GM11168 (cell line): ENCODE measurements at regions not wholly inside any gene's neighbourhood (a gene's known extent, or its start where the extent isn't known, plus 50 kb on each side); places are given as distances from the start of the nearest gene placed in this dataset.

Experiments used
- in situ Hi-C: fragments of 300-500 bp; cut with MboI; formaldehyde crosslinking; loops from one replicate; pipeline ENCODE4 v1.12.0; 2022; ENCODE audit warnings: low sequenced_read_pairs; ENCODE audit not compliant: unreplicated experiment

GRCh38 chr10:29099415-29099814, 189.5 kb upstream of the LYZL1 start:
- in situ Hi-C loops: no loop called here

- in situ Hi-C loops: no loop called here
Measured at GRCh38 chr10:29100505-29100904, 188.4 kb upstream of the LYZL1 start.

GRCh38 chr10:29102233-29102632, 186.6 kb upstream of the LYZL1 start:
- in situ Hi-C loops: no loop called here

DNA sequence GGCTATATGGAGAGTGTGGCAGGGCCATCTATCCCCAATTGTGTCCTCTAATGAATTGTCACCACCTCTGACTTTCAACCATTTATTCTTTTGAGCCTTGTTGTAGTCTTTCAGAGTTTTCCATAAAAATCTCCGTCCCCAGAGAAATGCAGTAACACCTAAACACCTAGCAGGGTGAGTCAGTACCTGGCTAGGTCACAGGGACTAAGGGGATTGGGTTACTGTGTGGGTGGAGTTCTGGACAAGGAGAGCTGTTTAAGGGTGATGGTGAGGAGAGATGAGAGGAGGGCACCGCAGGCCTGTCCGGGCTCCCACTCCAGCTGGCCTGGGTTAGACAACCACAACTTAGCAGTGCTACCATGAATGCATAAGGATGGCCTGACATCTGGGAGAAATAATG, 186.2 kb upstream of the LYZL1 start:
- in situ Hi-C loops: no loop called here

GRCh38 chr10:29104661-29105399, 184.0 kb upstream of the LYZL1 start:
- in situ Hi-C loops: no loop called here

DNA sequence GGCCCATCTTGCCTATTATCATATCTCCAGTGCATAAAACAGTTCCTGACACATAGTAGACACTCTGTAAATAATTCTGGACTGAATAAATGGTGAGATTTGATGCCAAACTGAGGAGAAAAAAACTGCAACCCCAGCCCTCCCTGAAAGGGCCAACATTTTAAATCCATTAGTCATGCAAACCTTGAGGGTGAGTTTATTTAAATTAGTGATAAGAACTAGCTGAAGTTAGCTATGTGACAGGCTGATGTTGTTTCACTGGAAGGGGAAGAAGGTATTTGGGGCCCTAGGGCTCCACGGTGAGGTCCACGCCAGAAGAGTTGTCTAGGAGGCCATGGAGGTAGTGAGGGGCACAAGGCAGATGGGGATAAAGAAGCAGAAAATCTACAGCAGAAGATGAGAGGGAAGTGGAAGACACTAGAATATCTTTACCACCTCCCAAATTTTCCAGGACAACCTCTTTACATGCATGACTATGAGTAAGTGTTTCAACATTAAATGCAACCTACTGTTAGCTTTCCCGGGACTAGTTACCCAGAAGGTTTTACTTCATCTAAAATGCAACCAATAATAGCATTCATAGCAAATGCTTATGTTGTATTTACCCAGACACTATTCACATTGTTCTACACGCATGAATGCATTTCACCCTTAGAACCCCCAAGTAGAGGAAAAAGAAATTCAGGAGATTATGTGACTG, 183.2 kb upstream of the LYZL1 start:
- in situ Hi-C loops: no loop called here

DNA sequence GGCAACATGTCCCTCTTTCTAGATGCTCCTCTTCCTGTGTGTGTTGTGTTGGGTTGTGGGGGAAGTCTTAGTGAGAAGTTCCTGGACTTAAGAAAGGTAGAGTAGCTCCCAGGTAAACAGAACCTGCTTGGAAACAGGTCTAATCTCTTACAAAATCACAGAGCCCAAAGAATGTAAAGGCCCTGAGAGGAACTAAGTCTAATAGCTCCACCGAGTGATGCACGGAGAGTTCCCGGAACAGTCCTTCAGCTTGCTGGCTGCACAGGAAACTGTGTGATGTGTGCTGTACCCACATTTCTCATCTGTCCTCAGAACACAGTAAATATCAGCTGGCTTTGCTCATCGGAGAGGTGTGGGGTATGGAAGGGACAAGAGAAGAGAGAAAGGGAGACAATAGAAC, 182.6 kb upstream of the LYZL1 start:
- in situ Hi-C loops: no loop called here

- in situ Hi-C loops: no loop called here
Measured at GRCh38 chr10:29107866-29108498, 180.9 kb upstream of the LYZL1 start.

DNA sequence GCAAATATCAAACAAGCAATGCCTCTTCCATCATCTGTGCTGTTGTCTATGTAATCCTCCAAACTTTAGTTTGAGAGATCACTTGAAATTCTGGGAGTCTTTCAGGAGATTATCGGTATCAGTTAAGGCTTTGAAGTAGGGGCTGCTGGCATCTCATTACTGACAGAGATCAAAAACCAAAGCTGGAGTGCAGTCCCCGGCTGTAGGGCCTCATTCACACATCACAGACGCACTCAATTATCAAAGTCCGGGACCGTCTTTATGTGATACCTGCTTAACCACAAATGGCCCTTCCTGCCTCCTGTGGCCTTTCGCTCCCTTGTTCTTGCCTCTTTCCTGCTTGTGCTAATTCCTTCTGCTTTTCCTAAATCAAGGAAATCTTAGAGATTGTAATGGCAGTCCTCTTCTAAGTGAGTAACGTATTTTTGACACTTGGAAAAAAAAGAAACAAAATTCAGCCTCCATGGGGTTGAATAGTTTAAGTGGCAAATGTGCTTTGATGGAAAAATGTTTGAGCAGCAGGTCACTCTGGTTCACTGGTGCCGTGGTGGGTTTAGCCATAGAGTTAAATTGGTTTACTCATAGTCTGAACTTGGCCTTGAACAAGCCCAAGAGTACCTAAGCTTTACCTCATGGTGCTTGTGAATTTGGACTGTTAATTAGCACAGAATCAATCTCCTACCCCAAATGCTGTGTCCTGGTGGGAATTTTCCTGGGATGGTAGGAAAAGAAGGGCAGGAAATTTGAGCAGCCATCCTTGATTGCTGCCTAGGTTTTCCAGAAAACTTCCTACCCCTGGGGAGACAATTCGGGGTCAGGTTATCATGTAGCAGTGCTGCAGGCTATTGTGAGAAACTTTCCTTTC, 178.9 kb upstream of the LYZL1 start:
- in situ Hi-C loops: no loop called here

DNA sequence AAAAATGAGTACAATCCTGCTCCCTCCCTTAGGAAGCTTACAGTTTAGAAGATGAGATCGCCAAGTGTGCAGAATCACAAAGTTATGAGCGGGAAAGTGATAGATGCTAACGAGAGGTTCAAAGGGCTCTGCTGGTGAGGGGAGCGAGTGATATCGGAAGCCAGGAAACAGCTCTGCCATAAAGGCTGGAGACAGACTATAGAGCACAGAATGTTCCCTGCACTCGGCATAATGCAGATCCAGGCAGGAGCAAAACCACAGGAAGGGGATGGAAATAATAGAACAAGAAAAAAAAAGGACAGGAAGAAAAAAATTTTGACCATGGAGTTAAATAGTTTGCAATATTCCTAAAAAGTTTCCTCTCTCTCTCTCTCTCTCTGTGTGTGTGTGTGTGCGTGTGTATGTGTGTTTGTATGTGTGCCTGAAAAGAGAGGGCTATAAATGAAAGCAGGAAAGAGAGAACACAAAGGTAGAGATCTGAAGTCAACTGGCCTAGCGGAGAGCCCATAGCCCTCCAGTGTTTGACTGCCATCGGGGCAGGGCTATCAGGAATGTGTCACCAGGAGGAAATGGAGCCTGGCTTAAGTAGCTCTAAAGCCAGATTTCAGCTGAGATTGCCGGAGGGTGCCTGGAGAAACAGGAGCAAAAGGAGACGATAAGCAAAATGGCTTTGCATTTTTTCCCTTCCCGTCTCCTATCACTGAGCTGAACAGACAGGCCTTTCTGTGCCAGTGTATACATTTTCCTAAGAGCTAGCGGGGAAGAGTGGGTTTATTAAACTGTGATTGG, 175.8 kb upstream of the LYZL1 start:
- in situ Hi-C loops: no loop called here

DNA sequence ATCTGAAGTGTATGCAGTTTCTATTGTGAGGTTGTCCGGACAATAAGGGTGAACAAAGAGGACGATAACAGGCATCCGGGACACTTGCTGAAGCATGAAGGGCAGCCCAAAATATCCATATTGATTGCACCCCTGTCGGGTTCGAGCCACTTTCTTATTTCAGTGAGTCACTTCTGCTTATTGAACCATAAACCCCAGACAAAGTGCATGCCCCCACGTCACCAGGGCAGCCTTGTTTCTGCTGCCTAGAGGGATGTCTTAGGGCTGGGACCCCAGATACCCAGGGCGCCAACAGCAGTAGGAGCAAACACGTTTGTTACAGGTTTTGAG, 175.3 kb upstream of the LYZL1 start:
- in situ Hi-C loops: no loop called here

GRCh38 chr10:29114141-29114540, 174.7 kb upstream of the LYZL1 start:
- in situ Hi-C loops: no loop called here

- in situ Hi-C loops: no loop called here
Measured at GRCh38 chr10:29117781-29118180, 171.1 kb upstream of the LYZL1 start.

DNA sequence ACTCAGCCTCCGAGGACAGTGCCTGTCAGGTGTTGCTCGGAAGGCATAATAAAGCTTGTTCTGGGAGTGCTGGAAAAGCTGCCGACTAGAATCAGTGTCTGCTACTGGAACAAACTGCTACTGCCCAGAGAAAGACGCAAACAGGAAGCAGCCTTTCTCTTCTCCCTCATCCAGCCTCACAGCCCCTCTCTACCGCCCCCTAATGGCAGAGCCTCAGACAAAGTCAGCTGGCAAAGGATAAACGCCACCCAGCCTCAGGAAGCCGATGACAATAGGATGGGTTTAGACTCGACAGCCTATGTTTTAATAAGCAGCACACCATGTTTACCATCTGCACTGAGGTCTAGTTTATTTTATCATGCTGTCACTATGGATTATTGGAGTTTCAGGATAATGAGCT, 169.5 kb upstream of the LYZL1 start:
- in situ Hi-C loops: no loop called here

DNA sequence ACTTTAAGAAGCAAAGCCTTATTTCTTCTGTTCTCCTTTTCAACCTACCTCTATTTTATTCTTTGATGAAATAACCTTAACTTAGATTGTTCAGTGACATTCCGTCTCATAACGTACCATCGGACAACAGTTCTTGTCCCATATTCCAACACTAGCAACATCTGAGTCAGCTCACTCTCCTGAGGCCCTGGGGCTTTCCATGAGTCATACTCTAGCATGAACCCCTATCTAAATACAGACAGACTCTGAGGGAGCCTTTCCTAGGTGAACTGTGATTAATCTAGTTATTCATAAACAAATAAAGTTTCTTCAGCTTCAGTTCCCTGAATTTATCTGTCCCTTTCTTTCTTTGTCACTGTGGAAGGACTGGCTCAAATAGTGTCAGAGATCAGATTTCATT, 168.7 kb upstream of the LYZL1 start:
- in situ Hi-C loops: no loop called here

- in situ Hi-C loops: loop anchor here (25.0 kb wide), 1 partner anchor 463 kb away; no protein-coding TSS in a partner anchor
Measured at GRCh38 chr10:29124864-29125263, 164.0 kb upstream of the LYZL1 start.

DNA sequence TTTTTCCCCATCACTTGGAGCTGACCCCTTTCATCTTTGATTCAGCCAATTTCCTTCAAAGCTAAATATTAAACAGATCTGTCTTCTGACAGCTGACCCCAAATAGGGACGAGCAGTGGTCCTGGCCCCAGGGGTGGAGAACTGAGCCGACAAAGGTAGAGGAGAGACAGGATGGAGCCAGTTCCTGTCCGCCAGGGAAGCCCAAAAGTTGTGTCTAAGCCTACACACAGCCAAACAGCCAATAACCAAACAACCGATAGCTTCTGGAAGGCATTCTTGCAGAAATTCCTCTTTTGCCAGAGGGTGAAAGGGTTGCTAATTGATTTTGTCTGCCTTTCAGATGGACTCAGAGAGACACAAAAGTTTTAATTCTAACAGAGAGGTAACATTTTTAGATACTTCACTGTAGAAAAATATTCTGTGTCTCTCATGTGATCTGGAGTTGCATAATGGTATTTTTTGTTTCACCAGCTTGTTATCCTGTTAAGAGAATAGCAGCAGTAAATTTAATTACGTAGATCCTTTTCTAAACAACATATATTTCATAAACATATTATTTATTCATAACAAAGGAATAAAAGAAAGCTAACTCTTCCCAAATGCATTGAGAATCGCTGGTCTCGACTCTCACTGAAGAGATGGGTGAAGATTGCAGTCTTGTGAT, 161.7 kb upstream of the LYZL1 start:
- in situ Hi-C loops: loop anchor here (25.0 kb wide), 1 partner anchor 465 kb away; no protein-coding TSS in a partner anchor

DNA sequence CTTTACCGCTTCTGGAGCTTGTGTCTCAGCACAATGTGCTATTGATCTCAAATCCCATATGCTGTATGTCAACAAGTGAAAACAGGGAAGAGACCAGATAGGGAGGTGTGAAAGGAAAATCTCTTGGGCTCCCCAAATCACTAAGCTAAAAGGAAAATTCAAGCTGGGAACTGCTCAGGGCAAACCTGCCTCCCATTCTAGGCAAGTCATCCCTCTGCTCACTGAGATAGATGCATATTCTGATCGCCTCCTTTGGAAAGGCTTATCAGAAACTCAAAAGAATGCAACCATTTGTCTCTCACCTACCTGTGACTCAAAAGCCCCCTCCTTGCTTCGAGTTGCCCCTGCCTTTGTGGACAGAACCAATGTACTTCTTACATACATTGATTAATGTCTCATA, 161.1 kb upstream of the LYZL1 start:
- in situ Hi-C loops: loop anchor here (25.0 kb wide), 1 partner anchor 465 kb away; no protein-coding TSS in a partner anchor

DNA sequence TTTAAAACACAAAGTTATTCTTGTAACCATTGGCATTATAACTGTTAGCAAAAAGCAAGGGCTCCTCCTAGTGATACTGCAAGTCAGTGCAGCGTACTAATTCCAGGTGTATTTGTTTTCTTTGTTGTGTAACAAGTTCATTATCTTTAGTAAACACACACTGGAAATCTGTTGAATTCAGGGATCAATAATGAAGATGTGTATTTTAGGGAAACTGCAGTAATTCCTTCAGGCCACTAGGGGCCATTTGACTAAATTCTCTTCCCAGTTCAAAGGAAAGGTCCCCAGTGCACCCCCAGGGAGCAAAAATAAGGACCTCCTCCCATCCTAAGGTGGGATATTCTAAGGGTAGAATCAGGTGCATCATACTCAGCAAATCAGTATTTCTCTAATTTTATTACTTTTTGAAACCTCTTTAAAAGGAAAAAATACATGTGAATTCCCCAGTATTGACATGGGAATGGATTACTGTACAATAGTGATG, 158.6 kb upstream of the LYZL1 start:
- in situ Hi-C loops: loop anchor here (25.0 kb wide), 1 partner anchor 468 kb away; no protein-coding TSS in a partner anchor
